A549 (cell line): ENCODE measurements at regions not wholly inside any gene's neighbourhood (a gene's known extent, or its start where the extent isn't known, plus 50 kb on each side); places are given as distances from the start of the nearest gene placed in this dataset.

Experiments used
- ATAC-seq, 2 experiments: fragments of 200-7000 bp in 1 of 2; fragments of >200 bp in 1 of 2; cut with Nextera tagmentation in 1 of 2; cut with Tn5 transposase in 1 of 2; 3 replicates each; pipeline versions ENCODE4 v1.8.0 to v1.9.1; 2018 to 2020; ENCODE audit warnings: mild to moderate bottlenecking in 1 of 2, moderate library complexity in 1 of 2
- CTCF ChIA-PET: fragments of 300-600 bp; sonication (Branson Sonifier 250); formaldehyde crosslinking; extraction: SDS; loops from one replicate; lab custom pipeline; 2021; ENCODE audit warnings: antibody characterized with exemption, inconsistent platforms; lab: Yijun Ruan, JAX
- POLR2A ChIA-PET: fragments of 350-600 bp; formaldehyde crosslinking; extraction: SDS; loops from one replicate; lab custom pipeline; 2021; ENCODE audit warnings: antibody characterized with exemption, inconsistent platforms; lab: Yijun Ruan, JAX
- DNase-seq, 2 experiments: peaks; one replicate each; pipeline versions ENCODE4 v3.0.0 to v3.0.0-alpha.2; 2011 to 2016; ENCODE audit warnings: low read depth in 1 of 2, low spot score in 1 of 2
- FAIRE-seq: peaks from 2 replicates; lab custom pipeline; 2011; peaks lifted over from hg19 to GRCh38; lab: Jason Lieb, UNC
- H3K27ac ChIP-seq, 2 experiments: fragments of >200 bp; sonication (Bioruptor Twin); formaldehyde crosslinking; 3 replicates each; pipeline ENCODE4 v1.5.1; 2016 to 2017
- H3K4me1 ChIP-seq: fragments of >200 bp; sonication (Bioruptor Twin); formaldehyde crosslinking; 3 replicates; pipeline ENCODE4 v1.6.1; 2016
- H3K4me2 ChIP-seq: fragments of >200 bp; sonication (Bioruptor Twin); formaldehyde crosslinking; 3 replicates; pipeline ENCODE4 v1.6.1; 2016
- H3K4me3 ChIP-seq: fragments of >200 bp; sonication (Bioruptor Twin); formaldehyde crosslinking; 3 replicates; pipeline ENCODE4 v1.5.1; 2016
- H3K9me3 ChIP-seq: fragments of >200 bp; sonication (Bioruptor Twin); formaldehyde crosslinking; 3 replicates; pipeline ENCODE4 v1.6.1; 2016
- CEBPB ChIP-seq, 2 experiments: fragments of >200 bp in 1 of 2; sonication (Bioruptor Twin) in 1 of 2; formaldehyde crosslinking in 1 of 2; IDR thresholded peaks; 2 replicates each; pipeline ENCODE4 v1.6.1; 2012 to 2016
- CHD4 ChIP-seq: fragments of 200-600 bp; sonication (generic); IDR thresholded peaks from 2 replicates; pipeline ENCODE4 v1.6.1; 2016; ENCODE audit warnings: antibody characterized with exemption, mild to moderate bottlenecking, borderline replicate concordance
- EHF ChIP-seq: fragments of 250-450 bp; sonication (Bioruptor Pico); IDR thresholded peaks from 2 replicates; pipeline ENCODE4 v1.5.0; 2020; ENCODE audit warnings: mild to moderate bottlenecking
- EHMT2 ChIP-seq: fragments of 200-600 bp; sonication (generic); IDR thresholded peaks from 2 replicates; pipeline ENCODE4 v1.6.1; 2016; ENCODE audit warnings: antibody characterized with exemption, low read depth, mild to moderate bottlenecking, moderate library complexity
- EP300 ChIP-seq, 2 experiments: fragments of >200 bp; sonication (Bioruptor Twin); formaldehyde crosslinking; IDR thresholded peaks; 2 replicates in 1 of 2; 3 replicates in 1 of 2; pipeline ENCODE4 v1.6.1; 2016 to 2017
- FOSL2 ChIP-seq, 2 experiments: fragments of 450-650 bp in 1 of 2; fragments of >200 bp in 1 of 2; sonication (Bioruptor Twin) in 1 of 2; formaldehyde crosslinking; IDR thresholded peaks; 2 replicates each; pipeline versions ENCODE4 v1.5.0 to v1.6.1; 2016 to 2020; ENCODE audit warnings: mild to moderate bottlenecking in 1 of 2, moderate library complexity in 1 of 2
- HDAC2 ChIP-seq: fragments of 200-600 bp; sonication (generic); IDR thresholded peaks from 2 replicates; pipeline ENCODE4 v1.6.1; 2016
- JUNB ChIP-seq: fragments of >200 bp; sonication (Bioruptor Twin); formaldehyde crosslinking; IDR thresholded peaks from 2 replicates; pipeline ENCODE4 v1.6.1; 2016
- KDM1A ChIP-seq: fragments of 200-600 bp; sonication (generic); IDR thresholded peaks from 2 replicates; pipeline ENCODE4 v1.6.1; 2016; ENCODE audit warnings: low read depth, mild to moderate bottlenecking
- MAFK ChIP-seq: fragments of 450-650 bp; IDR thresholded peaks from 2 replicates; pipeline ENCODE4 v1.6.1; 2014; ENCODE audit not compliant: partially characterized antibody
- MYC ChIP-seq: IDR thresholded peaks from 2 replicates; pipeline ENCODE4 v1.6.1; 2012; ENCODE audit warnings: mild to moderate bottlenecking, inconsistent platforms, low read length, improper control_type of control experiment, borderline replicate concordance
- NFE2L2 ChIP-seq: fragments of 150-350 bp; conservative IDR thresholded peaks from 2 replicates; pipeline ENCODE4 v1.6.1; 2014; ENCODE audit warnings: low read length
- POLR2AphosphoS2 ChIP-seq: conservative IDR thresholded peaks from 2 replicates; pipeline ENCODE4 v1.6.1; 2012; ENCODE audit warnings: low read length, improper control_type of control experiment, inconsistent platforms
- SMC3 ChIP-seq: fragments of >200 bp; sonication (Bioruptor Twin); formaldehyde crosslinking; IDR thresholded peaks from 3 replicates; pipeline ENCODE4 v1.6.1; 2018; ENCODE audit warnings: inconsistent platforms
- TFCP2L1 ChIP-seq: fragments of 250-450 bp; sonication (Bioruptor Pico); IDR thresholded peaks from 2 replicates; pipeline ENCODE4 v1.5.0; 2021; ENCODE audit warnings: mild to moderate bottlenecking
- ZFP36 ChIP-seq: fragments of 450-650 bp; IDR thresholded peaks from 2 replicates; pipeline ENCODE4 v1.6.1; 2014; ENCODE audit warnings: borderline replicate concordance; ENCODE audit not compliant: partially characterized antibody
- ZSCAN20 ChIP-seq: fragments of 250-450 bp; sonication (Bioruptor Pico); IDR thresholded peaks from 2 replicates; pipeline ENCODE4 v1.8.0; 2022; ENCODE audit warnings: mild to moderate bottlenecking, moderate library complexity
- WGBS: methylation state at CpG from one replicate; pipeline ENCODE4 v1.1.6; 2017; ENCODE audit errors: missing lambda C conversion rate; 5-methylcytosine and 5-hydroxymethylcytosine counted together
- TF ChIP-seq, protein P1 (sequence below): fragments of 200-600 bp; sonication (generic); IDR thresholded peaks from 2 replicates; pipeline ENCODE4 v1.6.1; 2016; ENCODE audit warnings: antibody characterized with exemption, mild to moderate bottlenecking, moderate library complexity
- TF ChIP-seq, protein P2 (sequence below): fragments of 150-350 bp; IDR thresholded peaks from 2 replicates; pipeline ENCODE4 v1.6.1; 2014; ENCODE audit warnings: low read depth, mild to moderate bottlenecking, low read length
- TF ChIP-seq, protein P3 (sequence below): IDR thresholded peaks from 2 replicates; pipeline ENCODE4 v1.6.1; 2012
- TF ChIP-seq, protein P4 (sequence below): fragments of 450-650 bp; IDR thresholded peaks from 2 replicates; pipeline ENCODE4 v1.6.1; 2014; ENCODE audit warnings: antibody characterized with exemption
- TF ChIP-seq, protein P5 (sequence below): fragments of >200 bp; sonication (Bioruptor Twin); formaldehyde crosslinking; IDR thresholded peaks from 3 replicates; pipeline ENCODE4 v1.6.1; 2016

DNA sequence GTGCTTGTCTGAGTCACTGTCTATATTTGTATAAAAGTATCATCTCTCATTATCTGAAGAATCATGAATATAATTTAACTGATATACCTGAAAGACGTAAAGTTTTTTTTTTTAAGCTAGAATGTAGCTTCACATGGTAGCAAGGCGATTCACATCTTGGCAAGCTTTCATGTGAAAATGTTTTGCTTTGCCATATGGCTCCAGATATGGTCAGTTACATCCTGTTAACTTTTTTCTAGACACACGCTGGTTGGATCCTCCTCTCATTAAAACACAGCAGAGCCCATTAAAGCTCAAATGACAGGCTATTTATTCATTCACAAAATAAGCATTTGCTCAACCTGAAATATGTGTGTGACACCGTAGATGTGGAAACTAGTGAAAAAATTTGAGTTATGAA is 412.8 kb downstream of the KIF2B start (continued):
- TF ChIP-seq, protein P1, sequence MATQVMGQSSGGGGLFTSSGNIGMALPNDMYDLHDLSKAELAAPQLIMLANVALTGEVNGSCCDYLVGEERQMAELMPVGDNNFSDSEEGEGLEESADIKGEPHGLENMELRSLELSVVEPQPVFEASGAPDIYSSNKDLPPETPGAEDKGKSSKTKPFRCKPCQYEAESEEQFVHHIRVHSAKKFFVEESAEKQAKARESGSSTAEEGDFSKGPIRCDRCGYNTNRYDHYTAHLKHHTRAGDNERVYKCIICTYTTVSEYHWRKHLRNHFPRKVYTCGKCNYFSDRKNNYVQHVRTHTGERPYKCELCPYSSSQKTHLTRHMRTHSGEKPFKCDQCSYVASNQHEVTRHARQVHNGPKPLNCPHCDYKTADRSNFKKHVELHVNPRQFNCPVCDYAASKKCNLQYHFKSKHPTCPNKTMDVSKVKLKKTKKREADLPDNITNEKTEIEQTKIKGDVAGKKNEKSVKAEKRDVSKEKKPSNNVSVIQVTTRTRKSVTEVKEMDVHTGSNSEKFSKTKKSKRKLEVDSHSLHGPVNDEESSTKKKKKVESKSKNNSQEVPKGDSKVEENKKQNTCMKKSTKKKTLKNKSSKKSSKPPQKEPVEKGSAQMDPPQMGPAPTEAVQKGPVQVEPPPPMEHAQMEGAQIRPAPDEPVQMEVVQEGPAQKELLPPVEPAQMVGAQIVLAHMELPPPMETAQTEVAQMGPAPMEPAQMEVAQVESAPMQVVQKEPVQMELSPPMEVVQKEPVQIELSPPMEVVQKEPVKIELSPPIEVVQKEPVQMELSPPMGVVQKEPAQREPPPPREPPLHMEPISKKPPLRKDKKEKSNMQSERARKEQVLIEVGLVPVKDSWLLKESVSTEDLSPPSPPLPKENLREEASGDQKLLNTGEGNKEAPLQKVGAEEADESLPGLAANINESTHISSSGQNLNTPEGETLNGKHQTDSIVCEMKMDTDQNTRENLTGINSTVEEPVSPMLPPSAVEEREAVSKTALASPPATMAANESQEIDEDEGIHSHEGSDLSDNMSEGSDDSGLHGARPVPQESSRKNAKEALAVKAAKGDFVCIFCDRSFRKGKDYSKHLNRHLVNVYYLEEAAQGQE, result no peak

DNA sequence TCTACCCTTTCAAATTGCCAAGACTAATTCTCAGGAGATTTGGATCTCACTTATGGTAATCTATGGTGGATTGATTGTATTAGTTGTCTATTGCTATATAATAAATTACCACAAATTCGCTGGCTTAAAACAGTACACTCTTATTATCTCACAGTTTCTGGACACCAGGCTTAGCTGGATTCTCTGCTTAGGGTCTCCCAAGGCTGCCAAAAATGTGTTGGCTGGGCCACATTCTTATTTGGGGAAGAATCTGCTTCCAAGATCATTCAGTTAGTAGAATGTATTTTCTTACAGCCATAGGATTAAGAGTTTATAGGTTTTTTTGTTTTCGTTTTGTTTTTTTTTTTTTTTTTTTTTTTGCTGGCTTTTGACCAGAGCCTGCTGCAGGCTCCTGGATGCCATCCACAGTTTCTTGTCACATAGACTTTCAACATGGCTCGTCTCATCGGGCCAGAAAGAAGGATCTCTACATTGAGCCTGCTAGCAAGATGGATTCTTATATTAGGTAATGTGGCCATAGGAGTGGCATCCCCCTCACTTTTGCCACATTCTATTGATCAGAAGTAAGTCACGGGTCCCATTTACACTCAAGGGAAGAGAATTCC is 415.3 kb downstream of the KIF2B start:
- ChIA-PET CTCF (no interaction called here), POLR2A (no interaction called here)
- TF ChIP-seq JUNB (no peak), MAFK (no peak), HDAC2 (no peak), POLR2AphosphoS2 (no peak), EP300 (IDR thresholded peaks at IDR 0.05) (no peak), EHF (no peak), CEBPB (IDR thresholded peaks at IDR 0.05) (no peak), KDM1A (no peak)
- TF ChIP-seq, protein P2, sequence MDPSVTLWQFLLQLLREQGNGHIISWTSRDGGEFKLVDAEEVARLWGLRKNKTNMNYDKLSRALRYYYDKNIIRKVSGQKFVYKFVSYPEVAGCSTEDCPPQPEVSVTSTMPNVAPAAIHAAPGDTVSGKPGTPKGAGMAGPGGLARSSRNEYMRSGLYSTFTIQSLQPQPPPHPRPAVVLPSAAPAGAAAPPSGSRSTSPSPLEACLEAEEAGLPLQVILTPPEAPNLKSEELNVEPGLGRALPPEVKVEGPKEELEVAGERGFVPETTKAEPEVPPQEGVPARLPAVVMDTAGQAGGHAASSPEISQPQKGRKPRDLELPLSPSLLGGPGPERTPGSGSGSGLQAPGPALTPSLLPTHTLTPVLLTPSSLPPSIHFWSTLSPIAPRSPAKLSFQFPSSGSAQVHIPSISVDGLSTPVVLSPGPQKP, result no peak
- TF ChIP-seq, protein P3, sequence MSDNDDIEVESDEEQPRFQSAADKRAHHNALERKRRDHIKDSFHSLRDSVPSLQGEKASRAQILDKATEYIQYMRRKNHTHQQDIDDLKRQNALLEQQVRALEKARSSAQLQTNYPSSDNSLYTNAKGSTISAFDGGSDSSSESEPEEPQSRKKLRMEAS, result no peak
- no peaks in the 10 kb centered on the region; the same call in 2 of the 3 replicates for H3K9me3 ChIP-seq
- no peak overlapping the region for H3K4me3 ChIP-seq
- no peak overlapping the region for H3K27ac ChIP-seq
- no peak for ATAC-seq
- H3K4me1 ChIP-seq, result no peaks in the 10 kb centered on the region
- FAIRE-seq, result no peak
- no peak for DNase-seq
- H3K4me2 ChIP-seq, result no peak overlapping the region
- WGBS, result 2% methylated on average over 5 of the region's 5 CpGs

DNA sequence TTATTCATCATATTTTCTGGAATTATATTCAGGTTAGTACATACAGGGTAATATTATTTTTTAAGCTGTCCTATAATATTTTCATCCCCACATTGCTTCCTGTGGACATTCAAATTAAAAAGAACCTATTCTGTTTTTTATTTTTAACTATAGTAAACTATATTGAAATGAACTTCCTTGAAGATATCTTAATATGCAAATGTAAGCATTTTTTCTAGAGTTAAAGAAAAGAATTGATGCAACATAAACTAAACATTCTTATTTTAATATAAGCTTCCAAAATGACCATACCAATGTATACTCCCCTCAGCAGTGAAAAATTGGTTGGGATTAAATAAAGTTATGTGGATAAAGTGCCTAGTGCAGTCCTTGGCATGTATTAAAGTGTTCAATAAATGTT is 416.6 kb downstream of the KIF2B start:
- DNase-seq, result no peak
- Histone ChIP-seq H3K4me1 (no peaks in the 10 kb centered on the region), H3K4me2 (no peak overlapping the region), H3K9me3 (peaks cover 5% of the 10 kb centered on the region; the same call in 1 of the 3 replicates)
- CTCF ChIA-PET, result no interaction called here
- no peak for TF ChIP-seq NFE2L2
- TF ChIP-seq MAFK, result peak; percentile 75
- no peak for TF ChIP-seq EHMT2
- TF ChIP-seq JUNB, result no peak
- TF ChIP-seq, protein P3, result no peak
- TF ChIP-seq CEBPB (IDR thresholded peaks at IDR 0.05), result no peak
- TF ChIP-seq, all 56 proteins: peak for 1
- no peak for FAIRE-seq
- Histone ChIP-seq H3K4me3 (no peak overlapping the region), H3K27ac (no peak overlapping the region)
- no peak for ATAC-seq
- POLR2A ChIA-PET, result no interaction called here

DNA sequence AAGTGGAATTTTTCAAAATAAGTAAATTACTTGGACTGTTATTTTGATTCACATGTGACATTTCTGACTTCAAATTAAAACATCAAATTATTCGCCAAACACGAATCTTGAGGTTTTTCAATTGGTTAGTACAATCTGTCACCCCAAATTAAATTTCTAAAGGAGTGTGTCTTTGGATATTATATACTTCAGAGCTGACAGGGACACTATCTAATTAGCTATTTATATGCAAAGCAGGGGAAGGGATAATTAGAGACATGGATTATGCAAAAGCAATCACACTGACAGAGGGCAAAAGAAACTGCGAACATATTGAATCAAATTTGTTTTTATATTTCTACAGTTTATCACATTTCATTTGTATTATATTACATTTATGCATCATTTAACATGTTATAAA is 433.0 kb downstream of the KIF2B start:
- Histone ChIP-seq H3K9me3 (no peaks in the 10 kb centered on the region), H3K4me3 (no peak overlapping the region), H3K4me2 (no peak overlapping the region), H3K27ac (no peak overlapping the region), H3K4me1 (no peaks in the 10 kb centered on the region)
- FAIRE-seq (no peak), ATAC-seq (no peak), DNase-seq (no peak)
- ChIA-PET CTCF (no interaction called here), POLR2A (no interaction called here)
- 16% methylated on average over 3 of the region's 3 CpGs for WGBS
- TF ChIP-seq SMC3, result no peak
- TF ChIP-seq, protein P4, sequence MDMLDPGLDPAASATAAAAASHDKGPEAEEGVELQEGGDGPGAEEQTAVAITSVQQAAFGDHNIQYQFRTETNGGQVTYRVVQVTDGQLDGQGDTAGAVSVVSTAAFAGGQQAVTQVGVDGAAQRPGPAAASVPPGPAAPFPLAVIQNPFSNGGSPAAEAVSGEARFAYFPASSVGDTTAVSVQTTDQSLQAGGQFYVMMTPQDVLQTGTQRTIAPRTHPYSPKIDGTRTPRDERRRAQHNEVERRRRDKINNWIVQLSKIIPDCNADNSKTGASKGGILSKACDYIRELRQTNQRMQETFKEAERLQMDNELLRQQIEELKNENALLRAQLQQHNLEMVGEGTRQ, result no peak
- TF ChIP-seq, protein P5, sequence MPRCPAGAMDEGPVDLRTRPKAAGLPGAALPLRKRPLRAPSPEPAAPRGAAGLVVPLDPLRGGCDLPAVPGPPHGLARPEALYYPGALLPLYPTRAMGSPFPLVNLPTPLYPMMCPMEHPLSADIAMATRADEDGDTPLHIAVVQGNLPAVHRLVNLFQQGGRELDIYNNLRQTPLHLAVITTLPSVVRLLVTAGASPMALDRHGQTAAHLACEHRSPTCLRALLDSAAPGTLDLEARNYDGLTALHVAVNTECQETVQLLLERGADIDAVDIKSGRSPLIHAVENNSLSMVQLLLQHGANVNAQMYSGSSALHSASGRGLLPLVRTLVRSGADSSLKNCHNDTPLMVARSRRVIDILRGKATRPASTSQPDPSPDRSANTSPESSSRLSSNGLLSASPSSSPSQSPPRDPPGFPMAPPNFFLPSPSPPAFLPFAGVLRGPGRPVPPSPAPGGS, result no peak
- no peak for TF ChIP-seq ZFP36
- TF ChIP-seq FOSL2 (IDR thresholded peaks at IDR 0.05), result no peak
- no peak for TF ChIP-seq FOSL2 (CRISPR knock-in tag; IDR thresholded peaks at IDR 0.05)
- no peak for TF ChIP-seq TFCP2L1 (CRISPR knock-in tag)
- no peak for TF ChIP-seq MYC
- no peak for TF ChIP-seq ZSCAN20 (CRISPR knock-in tag)
- TF ChIP-seq EP300 (IDR thresholded peaks at IDR 0.05), result no peak
- TF ChIP-seq, protein P3, result no peak
- TF ChIP-seq CHD4, result no peak
